GM19468 (cell line): ENCODE measurements at regions not wholly inside any gene's neighbourhood (a gene's known extent, or its start where the extent isn't known, plus 50 kb on each side); places are given as distances from the start of the nearest gene placed in this dataset.

Experiments used
- ATAC-seq: cut with Tn5 transposase; IDR thresholded peaks from one replicate; pipeline ENCODE4 v1.9.1; 2021; ENCODE audit warnings: mild to moderate bottlenecking, moderate library complexity, moderate number of reproducible peaks; ENCODE audit not compliant: unreplicated experiment; ENCODE audit errors: extremely low read depth

DNA sequence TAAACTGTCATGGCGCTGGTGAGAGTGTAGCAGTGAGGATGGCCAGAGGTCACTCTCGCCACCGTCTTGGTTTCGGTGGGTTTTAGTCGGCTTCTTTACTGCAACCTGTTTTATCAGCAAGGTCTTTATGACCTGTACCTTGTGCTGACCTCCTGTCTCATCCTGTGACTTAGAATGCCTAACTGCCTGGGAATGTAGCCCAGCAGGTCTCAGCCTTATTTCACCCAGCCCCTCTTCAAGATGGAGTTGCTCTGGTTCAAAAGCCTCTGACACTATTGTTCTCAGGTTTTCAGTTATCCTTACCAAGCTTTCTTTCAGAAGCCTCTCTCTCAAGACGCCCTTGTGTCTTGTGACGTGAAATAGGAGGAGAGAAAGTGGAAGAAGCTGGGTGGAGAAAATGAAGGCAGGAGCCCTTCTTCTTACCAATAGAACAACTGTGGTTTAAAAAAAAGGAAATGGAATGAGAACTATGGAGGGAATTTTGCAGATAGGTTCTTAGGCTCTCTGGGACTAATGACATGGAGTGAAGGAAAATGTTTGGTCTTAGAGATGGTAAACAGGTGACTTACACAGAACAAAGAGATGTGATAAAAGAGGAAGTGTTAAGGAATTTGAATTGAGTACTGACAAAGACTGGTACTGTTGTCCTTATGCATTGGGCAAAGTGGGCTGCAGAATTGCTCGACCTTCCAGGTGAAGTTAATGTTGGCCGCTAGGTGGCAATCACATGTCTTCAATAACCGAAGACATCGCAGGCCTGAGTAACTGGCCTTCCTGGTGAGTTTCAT is 133.3 kb upstream of the RAI14 start:
- ATAC-seq = no peak

DNA sequence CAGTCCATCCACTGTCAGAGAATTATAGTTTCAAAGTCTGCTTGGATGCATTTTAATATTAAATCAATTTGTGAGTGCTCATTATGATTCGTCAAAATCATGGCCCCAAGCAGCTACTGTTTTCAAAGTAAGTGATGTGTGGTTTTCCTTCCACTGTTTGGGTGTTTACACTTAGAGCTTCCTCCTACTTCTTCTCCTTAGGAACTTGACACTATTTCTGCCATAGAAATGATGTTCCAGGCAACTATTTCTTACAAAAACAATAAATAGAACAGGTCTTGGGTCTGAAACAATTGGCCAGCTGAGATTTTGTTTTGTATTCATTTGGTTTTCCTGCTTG is 132.8 kb upstream of the RAI14 start:
- ATAC-seq = no peak

DNA sequence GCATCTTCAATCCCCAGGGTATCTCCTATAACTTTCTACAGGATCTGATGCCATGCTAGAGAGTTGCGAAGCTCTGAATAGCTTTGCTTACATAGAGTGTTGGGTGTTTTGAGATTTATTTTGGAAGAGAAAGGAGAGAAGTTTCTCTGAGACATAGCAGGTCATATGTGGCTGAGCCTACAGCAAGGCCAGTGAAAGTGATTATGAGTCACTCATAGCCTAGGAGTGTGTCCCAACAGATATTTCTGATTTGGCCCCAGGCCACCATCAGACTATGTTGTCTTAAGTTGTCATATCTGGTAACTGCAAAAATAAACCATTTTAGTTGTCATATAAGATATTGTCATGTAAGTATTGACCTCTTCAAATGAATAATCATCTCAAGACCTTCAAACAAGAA is 132.0 kb upstream of the RAI14 start:
- ATAC-seq = no peak

DNA sequence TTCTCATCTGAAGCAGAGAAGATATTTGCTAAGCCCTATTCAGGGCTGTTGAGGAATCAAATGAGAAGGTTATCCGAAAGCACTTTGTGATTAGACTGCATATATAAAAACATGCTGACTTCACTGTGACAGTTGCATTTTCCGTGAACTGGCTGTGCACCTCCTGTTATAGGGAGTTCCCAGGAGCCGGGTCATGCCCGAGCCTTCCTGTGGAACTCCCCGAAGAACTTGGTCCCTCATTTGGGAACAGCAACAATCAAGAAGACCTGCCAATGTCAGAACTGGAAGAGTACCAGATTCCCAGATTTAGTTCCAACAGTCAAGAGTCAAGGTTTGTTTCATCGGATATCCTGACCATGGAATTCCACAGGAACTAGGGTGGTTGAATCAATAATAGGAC is 130.4 kb upstream of the RAI14 start:
- no peak for ATAC-seq

DNA sequence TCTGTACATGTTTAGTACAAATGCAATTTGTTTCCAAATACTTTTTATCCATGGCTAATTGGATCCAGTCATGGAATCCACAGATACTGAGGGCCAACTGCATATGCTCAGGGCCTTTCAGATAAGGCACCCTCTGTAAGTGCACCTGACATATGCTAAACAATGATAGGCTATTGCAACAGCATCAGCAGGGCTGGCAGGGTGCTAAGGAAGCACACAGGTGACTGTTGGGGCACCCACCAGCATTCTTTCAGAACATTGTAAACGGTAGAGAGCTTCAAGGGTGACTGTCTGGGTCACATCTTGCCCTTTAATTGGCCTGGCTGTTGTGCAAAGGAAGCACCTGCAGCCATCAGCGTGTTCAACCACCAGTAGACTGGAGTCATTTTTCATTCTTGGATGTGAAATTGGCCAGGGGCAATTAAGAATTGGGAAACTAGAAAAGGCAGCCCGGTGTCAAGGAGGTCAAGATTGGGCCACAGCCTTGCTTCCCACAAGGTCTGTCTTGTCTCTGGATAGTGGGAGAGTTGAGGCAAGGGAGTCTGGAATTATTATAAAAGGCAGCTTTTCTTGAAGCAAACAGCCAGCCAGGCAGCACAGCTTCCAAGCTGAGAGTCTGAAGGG is 129.3 kb upstream of the RAI14 start:
- no peak for ATAC-seq

DNA sequence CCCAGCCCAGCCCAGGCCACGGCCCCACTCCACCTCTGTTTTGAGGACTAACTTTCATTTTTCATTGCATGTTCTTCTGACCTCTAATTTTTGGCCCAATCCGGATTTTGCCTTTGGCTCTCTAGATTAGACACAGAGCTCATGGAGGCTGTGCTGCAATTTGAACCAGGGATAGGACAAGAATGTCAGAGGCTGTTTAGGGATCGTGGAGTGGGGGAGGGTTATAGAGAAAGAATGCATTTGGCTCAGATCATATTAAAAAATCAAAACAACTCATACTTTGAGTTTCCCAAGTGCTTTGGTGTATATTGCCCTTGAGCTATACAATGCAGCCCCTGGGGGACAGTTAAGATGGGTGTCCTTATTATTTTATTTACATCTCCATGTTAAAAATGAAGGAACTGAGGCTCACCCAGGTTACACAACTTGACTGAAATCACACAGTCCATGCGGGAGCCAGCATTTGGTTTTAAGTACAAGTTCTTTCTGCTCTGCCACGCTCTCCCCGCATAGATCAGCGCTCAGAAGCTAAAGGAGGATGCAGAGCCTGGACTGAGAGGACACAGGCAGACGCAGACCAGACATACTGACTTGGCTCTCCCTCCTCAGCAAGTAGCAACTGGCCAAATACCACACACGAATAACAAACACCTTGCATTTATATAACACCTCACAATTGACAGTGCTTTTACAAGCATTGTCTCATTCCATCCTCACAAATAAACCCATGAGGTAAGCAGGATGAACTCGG is 126.4 kb upstream of the RAI14 start:
- no peak for ATAC-seq

DNA sequence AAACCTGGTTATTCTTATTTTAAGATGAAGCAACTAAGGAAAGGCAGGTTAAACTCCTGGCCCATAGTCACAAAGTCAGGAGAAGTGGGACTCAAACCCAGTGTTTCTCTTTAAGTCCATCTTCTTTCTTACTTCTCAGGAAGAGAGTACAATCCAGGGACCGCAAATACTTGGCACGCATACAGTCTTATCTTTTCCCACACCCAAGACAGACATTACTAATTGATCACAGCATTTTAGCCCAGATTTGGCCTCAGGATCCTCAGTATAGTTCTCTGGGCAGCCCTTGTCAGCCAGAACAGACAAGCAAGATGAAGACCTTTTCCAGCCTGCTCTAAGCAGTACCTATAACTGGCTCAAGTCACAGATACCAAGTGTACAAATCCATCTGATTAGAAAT is 125.5 kb upstream of the RAI14 start:
- ATAC-seq = no peak

DNA sequence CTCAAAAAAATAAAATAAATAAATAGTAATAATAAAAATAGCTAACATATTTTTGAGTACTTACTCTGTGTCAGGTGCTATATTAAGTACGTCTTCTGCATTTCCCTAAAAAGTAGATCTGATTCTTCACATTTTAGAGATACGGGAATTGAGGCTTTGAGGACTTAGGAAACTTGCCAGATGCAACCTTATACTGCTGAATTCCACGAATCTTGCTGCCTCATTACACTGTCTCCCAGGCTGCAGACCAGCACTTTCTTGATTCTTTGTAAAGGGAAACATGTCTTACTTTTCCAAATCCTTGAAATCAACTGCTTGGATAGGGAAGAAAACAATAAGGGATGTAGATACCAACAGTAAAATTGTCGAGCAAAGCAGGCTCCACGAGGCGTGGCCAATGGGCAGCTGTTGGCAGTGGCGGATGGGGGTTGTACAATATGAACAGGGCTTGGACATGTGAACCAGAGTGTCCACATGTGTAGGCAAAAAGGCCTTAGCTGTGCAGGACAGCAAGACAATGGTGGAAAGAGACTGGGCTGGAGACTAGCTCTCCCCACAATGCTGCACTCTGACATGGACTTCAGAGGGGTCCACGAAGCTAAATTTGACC is 124.3 kb upstream of the RAI14 start:
- ATAC-seq = no peak

DNA sequence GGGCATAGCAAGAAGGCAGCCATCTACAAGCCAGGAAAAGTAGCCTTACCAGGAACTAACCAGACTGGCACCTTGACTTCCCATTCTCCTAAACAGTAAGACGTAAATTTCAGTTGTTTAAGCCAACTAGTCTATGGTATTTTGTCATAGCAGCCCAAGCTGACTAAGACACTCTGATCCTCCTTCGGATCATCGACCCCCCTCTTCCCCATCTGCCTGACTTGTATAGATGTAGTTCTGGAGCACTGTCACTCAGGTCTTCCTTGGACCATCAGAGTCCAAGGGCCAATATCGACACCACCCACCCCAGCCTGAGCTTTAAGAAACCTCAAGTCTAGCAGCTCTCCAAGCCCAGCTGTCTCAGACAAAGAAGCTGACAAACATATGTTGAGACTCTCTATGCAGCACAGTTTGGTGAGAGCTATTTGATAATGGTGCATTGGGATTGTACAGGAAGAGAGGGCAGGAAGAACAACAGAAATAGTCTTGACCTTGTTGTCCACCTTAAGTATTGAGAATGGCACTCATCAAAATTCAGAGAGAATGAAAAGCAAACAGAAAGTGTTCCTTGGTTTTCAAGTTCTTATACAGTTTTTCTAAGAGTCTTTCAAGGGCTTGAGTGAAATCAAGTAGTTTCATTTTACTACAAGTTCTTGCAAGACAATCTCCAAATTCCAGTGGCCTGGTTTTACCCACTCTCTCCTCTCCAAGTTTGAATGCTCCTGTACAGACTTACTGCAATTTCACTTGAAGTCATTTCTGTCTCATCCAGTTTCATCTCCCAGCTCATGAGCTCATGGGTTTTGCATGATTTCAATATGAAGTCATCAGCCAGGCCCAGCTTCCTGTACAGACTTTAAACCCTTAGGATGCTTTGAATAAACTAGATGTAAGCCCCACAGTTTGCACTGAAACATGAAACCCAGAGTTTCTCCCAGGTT is 122.3 kb upstream of the RAI14 start:
- ATAC-seq = peak; percentile 58

DNA sequence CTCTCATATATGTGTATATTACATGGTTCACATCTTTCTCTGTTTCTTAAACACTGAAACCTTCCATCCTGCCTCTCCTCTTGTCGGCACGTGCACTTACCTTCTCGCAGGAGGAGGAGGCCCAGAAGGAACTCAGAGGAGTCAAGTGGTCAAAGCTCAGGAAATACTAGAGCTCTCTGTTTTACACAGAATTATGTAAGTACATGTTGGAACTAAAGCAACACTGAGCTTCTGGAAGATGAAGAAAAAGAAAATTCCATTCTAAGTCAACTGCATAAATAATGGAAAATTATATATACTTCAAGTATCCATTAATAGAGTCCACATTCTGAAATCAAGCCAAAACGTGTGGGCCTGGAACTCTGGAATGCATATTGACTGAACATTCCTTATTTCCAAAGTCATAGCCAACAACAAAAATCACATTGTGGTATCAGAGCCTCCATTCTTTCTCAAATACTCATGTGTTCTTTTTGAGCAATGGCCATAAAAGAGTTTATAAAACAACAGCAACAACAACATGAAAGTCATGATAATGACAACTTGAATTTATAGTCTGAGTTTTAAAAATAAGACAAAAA is 121.5 kb upstream of the RAI14 start:
- no peak for ATAC-seq

DNA sequence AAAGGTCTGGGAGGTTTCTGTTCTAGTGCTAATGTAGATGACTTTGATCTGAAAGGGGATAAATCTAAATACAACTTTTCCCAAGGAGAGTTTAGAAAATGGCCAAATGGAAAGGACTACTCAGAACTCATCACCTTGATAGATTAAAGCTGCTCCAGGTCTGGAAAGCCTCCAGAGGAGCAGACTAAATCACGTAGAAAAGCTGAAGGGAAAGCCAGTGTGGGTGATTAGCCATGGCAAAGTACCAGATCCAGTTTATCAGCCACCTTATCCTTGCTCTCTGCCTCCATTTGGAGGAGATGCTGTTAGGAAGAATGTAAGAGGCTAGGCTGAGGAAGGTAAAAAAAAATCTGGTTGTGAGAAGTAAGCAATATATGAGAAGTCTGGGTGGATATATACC is 120.7 kb upstream of the RAI14 start:
- no peak for ATAC-seq

DNA sequence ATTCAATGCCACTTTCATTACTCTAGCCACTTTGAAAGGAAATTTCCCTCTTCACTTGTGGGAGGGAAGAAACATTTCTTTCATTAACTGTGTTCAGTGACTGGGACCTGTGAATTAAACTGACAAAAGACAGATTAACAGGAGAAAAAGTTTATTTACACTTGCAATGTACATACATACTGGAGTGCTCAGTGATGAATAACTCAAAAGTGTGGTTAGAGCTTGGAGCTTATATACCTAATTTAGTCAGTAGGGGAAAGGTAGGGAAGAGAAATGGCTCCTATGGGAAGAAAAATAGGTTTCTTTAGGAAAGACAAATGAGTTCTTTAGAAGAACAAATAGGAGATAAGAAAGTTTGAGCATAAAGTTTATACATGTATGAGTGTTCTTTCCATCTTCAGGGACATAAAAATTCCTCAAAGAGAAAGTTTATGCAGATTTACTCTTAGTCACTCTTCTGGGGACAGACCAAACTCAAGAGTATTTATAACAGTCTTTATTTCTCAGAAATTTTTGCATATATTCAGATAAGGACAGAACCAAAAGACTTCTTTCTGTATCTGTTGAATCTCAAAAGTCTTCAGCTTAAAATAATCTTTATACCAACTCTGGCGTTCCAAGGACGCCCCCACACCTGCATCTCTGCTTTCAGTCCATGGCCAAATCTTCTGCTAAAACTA is 120.0 kb upstream of the RAI14 start:
- no peak for ATAC-seq

DNA sequence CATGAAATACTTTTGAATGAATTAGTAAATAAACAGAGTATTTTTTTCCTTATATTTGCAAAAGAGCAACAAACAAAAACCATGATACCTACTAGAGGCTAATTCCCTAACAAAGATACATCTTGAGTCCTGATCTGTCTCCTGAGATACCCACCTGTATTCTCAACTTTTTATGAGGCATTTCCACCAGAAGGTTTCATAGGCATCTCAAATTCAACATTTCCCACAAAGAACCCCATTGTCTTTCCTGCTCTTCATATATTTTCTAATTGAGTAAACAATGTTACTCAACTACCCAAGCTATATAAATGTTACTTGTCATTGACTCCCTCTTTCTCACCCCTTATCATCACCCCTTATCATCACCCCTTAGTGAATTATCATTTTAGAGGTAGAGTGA is 119.4 kb upstream of the RAI14 start:
- ATAC-seq = no peak

DNA sequence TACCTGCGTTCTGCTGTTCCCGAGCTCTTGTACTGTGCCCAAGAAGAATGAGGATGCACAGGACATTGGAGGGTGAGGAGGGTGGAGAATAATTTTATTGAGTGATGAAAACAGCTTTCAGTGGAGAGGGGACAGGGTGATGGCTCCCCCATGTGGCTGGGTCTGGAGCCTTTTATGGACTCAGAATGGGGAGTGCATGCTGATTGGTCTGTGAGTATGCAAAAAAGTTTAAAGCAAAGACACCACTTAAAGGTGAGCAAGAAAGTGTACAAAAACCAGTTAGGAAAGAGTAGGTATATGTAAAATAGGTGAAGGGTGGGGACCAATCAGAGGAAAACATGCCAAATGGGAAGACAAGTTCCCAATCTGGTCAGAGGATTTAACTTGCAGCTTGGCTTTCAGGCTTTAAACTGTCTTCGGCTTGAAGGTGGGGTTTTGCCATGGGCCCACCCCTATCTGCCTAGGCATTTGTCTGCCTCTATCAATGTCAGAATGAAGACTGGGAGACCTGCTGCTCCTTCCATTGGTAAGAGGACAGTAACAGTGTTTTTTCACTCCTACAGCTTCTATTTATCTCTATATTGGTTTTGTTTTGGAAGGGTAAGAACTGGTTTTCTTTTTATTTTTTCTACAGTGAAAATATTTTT is 118.0 kb upstream of the RAI14 start:
- ATAC-seq = no peak

DNA sequence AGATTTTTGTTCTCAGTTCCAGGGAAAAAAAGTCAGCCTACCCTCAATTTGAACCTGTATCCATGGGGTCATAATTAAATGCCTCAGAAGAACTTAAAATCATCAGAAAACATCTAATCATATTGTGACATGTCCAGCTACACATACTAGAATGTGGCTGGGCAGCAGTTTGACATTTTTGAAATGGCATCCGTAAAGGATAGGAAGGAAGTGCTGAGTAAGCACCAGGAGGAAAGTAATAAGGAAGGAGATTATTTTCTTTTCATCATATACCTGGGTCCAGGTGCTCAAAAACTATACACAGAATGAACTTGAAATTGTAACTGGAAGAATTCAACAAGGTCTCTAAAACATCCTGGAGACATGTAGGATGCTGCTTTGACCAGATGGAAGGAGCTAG is 116.9 kb upstream of the RAI14 start:
- ATAC-seq = no peak

DNA sequence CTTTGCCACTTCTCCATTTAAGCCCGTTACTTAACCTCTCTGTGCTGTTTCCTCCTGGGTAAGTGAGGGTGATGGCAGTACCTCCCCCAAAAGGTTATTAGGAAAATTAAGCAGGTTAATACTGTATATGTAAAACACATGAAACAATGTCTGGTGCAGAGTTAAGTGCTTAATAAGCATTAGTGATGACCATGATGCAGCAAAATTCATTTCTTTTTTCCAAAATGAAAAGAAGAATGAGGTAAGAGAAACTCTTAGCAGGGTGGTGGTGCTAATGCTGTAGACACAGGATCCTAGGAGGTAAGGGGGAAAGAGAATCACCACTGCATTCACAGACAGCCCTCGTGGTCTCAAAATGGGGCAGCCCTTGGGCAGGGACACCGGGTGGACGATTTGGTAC is 115.1 kb upstream of the RAI14 start:
- no peak for ATAC-seq

DNA sequence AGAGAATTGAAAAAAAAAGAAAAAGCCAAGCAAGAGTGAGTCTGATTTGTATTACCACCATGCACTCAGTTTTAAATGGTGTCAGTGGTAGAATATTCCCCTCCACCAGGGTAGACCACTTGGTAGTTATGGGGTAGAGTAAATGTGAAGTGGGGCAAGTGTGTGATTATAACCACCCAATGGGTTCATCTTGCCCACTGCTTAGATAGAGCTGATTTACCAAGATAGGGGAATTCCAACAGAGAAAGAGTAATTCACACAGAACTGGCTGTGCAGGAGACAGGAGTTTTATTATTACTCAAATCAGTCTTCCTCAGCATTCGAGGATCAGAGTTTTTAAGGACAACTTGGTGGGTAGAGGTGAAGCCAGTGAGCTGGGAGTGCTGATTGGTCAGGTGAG is 113.3 kb upstream of the RAI14 start:
- no peak for ATAC-seq

DNA sequence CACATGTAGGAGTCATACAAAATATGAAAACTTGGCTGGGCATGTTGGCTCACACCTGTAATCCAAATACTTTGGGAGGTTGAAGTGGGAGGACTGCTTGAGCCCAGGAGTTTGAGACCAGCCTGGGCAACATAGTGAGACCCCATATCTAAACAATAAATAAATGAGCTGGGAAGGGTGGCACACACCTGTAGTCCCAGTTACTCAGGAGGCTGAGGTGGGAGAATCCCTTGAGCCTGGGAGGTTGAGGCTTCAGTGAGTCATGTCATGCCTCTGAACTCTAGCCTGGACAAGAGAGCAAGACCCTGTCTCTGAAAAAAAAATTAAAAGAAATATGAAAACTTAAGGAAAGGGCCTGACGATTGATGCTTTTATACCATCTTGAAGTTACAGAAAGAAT is 112.4 kb upstream of the RAI14 start:
- no peak for ATAC-seq

DNA sequence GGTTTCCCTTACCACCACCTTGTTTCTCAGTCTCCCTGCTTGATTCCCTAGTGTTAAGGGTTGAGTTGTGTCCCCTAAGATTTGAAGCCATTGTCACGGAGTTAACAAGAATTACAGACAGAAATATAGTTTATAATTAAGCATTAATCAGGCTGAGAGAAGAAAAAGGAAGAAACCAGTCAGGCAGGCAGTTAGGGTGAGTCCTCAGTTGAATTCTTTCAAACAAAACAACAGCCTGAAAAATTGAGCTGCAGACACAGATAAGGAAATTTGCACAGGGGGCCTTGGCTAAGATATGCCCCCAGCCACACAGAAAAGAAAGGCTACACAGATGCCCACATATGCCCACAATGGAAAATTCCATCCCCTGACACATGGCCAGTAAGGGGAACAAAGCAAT is 111.7 kb upstream of the RAI14 start:
- no peak for ATAC-seq
